Fibroblast of villous mesenchyme (primary cell): ENCODE measurements at regions not wholly inside any gene's neighbourhood (a gene's known extent, or its start where the extent isn't known, plus 50 kb on each side); places are given as distances from the start of the nearest gene placed in this dataset.

Experiments
- DNase-seq: peaks from one replicate; pipeline ENCODE4 v3.0.0-alpha.2; 2010; ENCODE audit warnings: low read depth
- H3K4me3 ChIP-seq: 2 replicates; pipeline ENCODE4 v1.5.1; 2011; ENCODE audit warnings: low read depth, mild to moderate bottlenecking, low read length
- CTCF ChIP-seq: IDR thresholded peaks from 2 replicates; pipeline ENCODE4 v1.5.1; 2012; ENCODE audit warnings: low read depth, mild to moderate bottlenecking, low read length; ENCODE audit not compliant: insufficient read depth

GRCh38 chr19:28468701-28469459 lies 744.1 kb downstream of the UQCRFS1 start:
- DNase-seq, result no peak
- no peak for TF ChIP-seq CTCF
- no peak overlapping the region for H3K4me3 ChIP-seq

- H3K4me3 ChIP-seq, result no peak overlapping the region
- TF ChIP-seq CTCF, result peak; percentile 39
- DNase-seq, result no peak
Measured at GRCh38 chr19:28466107-28467045, 746.6 kb downstream of the UQCRFS1 start.

- DNase-seq, result no peak
Measured at GRCh38 chr19:28465371-28466086, 747.4 kb downstream of the UQCRFS1 start.

GRCh38 chr19:28463493-28464053 lies 749.4 kb downstream of the UQCRFS1 start:
- no peak for DNase-seq
- no peak for TF ChIP-seq CTCF

More at GRCh38 chr19:28465371-28466086, 747.4 kb downstream of the UQCRFS1 start:
- TF ChIP-seq CTCF, result no peak
- no peak overlapping the region for H3K4me3 ChIP-seq

GRCh38 chr19:28457620-28458019 lies 755.3 kb downstream of the UQCRFS1 start:
- TF ChIP-seq CTCF, result no peak
- no peak overlapping the region for H3K4me3 ChIP-seq
- DNase-seq, result no peak

More at GRCh38 chr19:28463493-28464053, 749.4 kb downstream of the UQCRFS1 start:
- H3K4me3 ChIP-seq, result no peak overlapping the region

- no peak overlapping the region for H3K4me3 ChIP-seq
- no peak for TF ChIP-seq CTCF
- no peak for DNase-seq
Measured at GRCh38 chr19:28456708-28457320, 756.1 kb downstream of the UQCRFS1 start.
